Stimulated activated CD8-positive, alpha-beta memory T cell treated with anti-CD3 and anti-CD28 coated beads, Interleukin-2, amount 100 ng/mL, for 1 hour (primary cell): ENCODE measurements at regions not wholly inside any gene's neighbourhood (a gene's known extent, or its start where the extent isn't known, plus 50 kb on each side); places are given as distances from the start of the nearest gene placed in this dataset.

Experiments
- DNase-seq, 2 donors: peaks; one replicate each; pipeline ENCODE4 v3.0.0-alpha.2; 2020; ENCODE audit warnings: low read depth in 2 of 2

- no peak for DNase-seq
These were observed 145.6 kb upstream of the GALNT17 start for GRCh38 chr7:70986297-70986696.

- no peak for DNase-seq
These were observed 137.8 kb upstream of the GALNT17 start for GRCh38 chr7:70994176-70994575.

- DNase-seq, result no peak
These were observed 134.7 kb upstream of the GALNT17 start for GRCh38 chr7:70997261-70997660.

GRCh38 chr7:71005109-71005508, 126.8 kb upstream of the GALNT17 start:
- DNase-seq, result no peak

- DNase-seq, result no peak
These were observed 122.3 kb upstream of the GALNT17 start for GRCh38 chr7:71009636-71010035.

- no peak for DNase-seq
These were observed 116.6 kb upstream of the GALNT17 start for GRCh38 chr7:71015252-71015900.

GRCh38 chr7:71016401-71016800, 115.5 kb upstream of the GALNT17 start:
- no peak for DNase-seq

GRCh38 chr7:71017602-71018001, 114.3 kb upstream of the GALNT17 start:
- no peak for DNase-seq

GRCh38 chr7:71019706-71020105, 112.2 kb upstream of the GALNT17 start:
- no peak for DNase-seq

GRCh38 chr7:71021131-71021530, 110.8 kb upstream of the GALNT17 start:
- no peak for DNase-seq

- no peak for DNase-seq
These were observed 105.3 kb upstream of the GALNT17 start for GRCh38 chr7:71026680-71027079.

GRCh38 chr7:71034243-71034642, 97.7 kb upstream of the GALNT17 start:
- no peak for DNase-seq

- DNase-seq, result no peak
These were observed 89.4 kb upstream of the GALNT17 start for GRCh38 chr7:71042591-71042990.

GRCh38 chr7:71050492-71050891, 81.5 kb upstream of the GALNT17 start:
- no peak for DNase-seq

GRCh38 chr7:71055504-71055903, 76.4 kb upstream of the GALNT17 start:
- no peak for DNase-seq

- no peak for DNase-seq
These were observed 54.0 kb upstream of the GALNT17 start for GRCh38 chr7:71077743-71078476.
